Endothelial cell of umbilical vein (primary cell): ENCODE measurements at regions not wholly inside any gene's neighbourhood (a gene's known extent, or its start where the extent isn't known, plus 50 kb on each side); places are given as distances from the start of the nearest gene placed in this dataset.

Source experiments
- BruUV-seq: library from RNA; stranded (reverse); fragments of 400-500 nt; replicated peaks from 2 replicates; lab custom pipeline; 2021; lab: Mats Ljungman, UMichigan
- CTCF ChIA-PET: fragments of 300-600, 350-600 bp; sonication (Branson Sonifier 250); formaldehyde crosslinking; loops from one replicate; lab custom pipeline; 2021; ENCODE audit warnings: antibody characterized with exemption, inconsistent platforms; lab: Charles Lee
- POLR2A ChIA-PET: fragments of 300-600, 350-600 bp; sonication (Branson Sonifier 250); formaldehyde crosslinking; loops from one replicate; lab custom pipeline; 2021; ENCODE audit warnings: antibody characterized with exemption, inconsistent platforms; lab: Charles Lee
- DNase-seq: peaks from one replicate; pipeline ENCODE4 v3.0.0-alpha.2; 2011; ENCODE audit warnings: low read depth, low spot score
- FAIRE-seq: peaks from 2 replicates; lab custom pipeline; 2011; peaks lifted over from hg19 to GRCh38; lab: Jason Lieb, UNC
- H2AFZ ChIP-seq: 2 replicates; pipeline ENCODE4 v1.6.0; 2012; ENCODE audit warnings: low read depth, low read length, control low read depth, inconsistent platforms
- H3K27ac ChIP-seq: 2 replicates; pipeline ENCODE4 v1.5.1; 2011; ENCODE audit warnings: low read depth, mild to moderate bottlenecking, control low read depth, low read length, moderate library complexity; ENCODE audit not compliant: insufficient read depth
- H3K27me3 ChIP-seq, 2 experiments: 2 replicates each; pipeline versions ENCODE4 v1.6.0 to v1.6.1; 2011; ENCODE audit warnings: low read length in 2 of 2, mixed read lengths in 1 of 2; ENCODE audit not compliant: control insufficient read depth in 2 of 2, insufficient read depth in 2 of 2
- H3K36me3 ChIP-seq, 2 experiments: 2 replicates in 1 of 2; 3 replicates in 1 of 2; pipeline ENCODE4 v1.5.1; 2011; ENCODE audit warnings: low read length in 2 of 2, mild to moderate bottlenecking in 1 of 2, moderate library complexity in 1 of 2; ENCODE audit not compliant: control insufficient read depth in 2 of 2, insufficient read depth in 2 of 2; ENCODE audit errors: extremely low read depth in 1 of 2
- H3K4me1 ChIP-seq: 3 replicates; pipeline ENCODE4 v1.5.1; 2011; ENCODE audit warnings: mild to moderate bottlenecking, low read length; ENCODE audit not compliant: control insufficient read depth, insufficient read depth; ENCODE audit errors: extremely low read depth
- H3K4me2 ChIP-seq: 2 replicates; pipeline ENCODE4 v1.6.1; 2011; ENCODE audit warnings: low read length, control low read depth, mixed read lengths; ENCODE audit not compliant: insufficient read depth
- H3K4me3 ChIP-seq, 3 experiments: fragments of 200-600 bp in 1 of 3; sonication (generic), shearing (Covaris generic) in 1 of 3; replicated peaks in 1 of 3; 2 replicates each; pipeline ENCODE4 v1.5.1; 2011 to 2016; ENCODE audit warnings: control low read depth in 3 of 3, low read length in 3 of 3, mild to moderate bottlenecking in 2 of 3, inconsistent platforms in 1 of 3, low read depth in 1 of 3, moderate library complexity in 1 of 3; ENCODE audit not compliant: insufficient read depth in 1 of 3
- H3K79me2 ChIP-seq: 2 replicates; pipeline ENCODE4 v1.6.0; 2012; ENCODE audit warnings: low read length, inconsistent platforms; ENCODE audit not compliant: control insufficient read depth, insufficient read depth
- H3K9ac ChIP-seq: replicated peaks from 2 replicates; pipeline ENCODE3; 2011; ENCODE audit warnings: low read length, control low read depth; ENCODE audit not compliant: insufficient read depth; ENCODE audit errors: extremely low read depth
- H3K9me1 ChIP-seq: replicated peaks from 3 replicates; pipeline ENCODE4 v1.6.0; 2011; ENCODE audit warnings: mild to moderate bottlenecking, low read length; ENCODE audit not compliant: control insufficient read depth, insufficient read depth; ENCODE audit errors: extremely low read depth
- H3K9me3 ChIP-seq: replicated peaks from 2 replicates; pipeline ENCODE4 v1.5.1; 2012; ENCODE audit warnings: low read length, inconsistent platforms; ENCODE audit not compliant: control insufficient read depth, insufficient read depth
- H4K20me1 ChIP-seq: replicated peaks from 2 replicates; pipeline ENCODE3; 2011; ENCODE audit warnings: mild to moderate bottlenecking, low read length; ENCODE audit not compliant: control insufficient read depth, insufficient read depth; ENCODE audit errors: extremely low read depth
- CTCF ChIP-seq, 2 donors: IDR thresholded peaks; 1 replicate in 1 of 2; 2 replicates in 1 of 2; pipeline ENCODE4 v1.5.1; 2011; ENCODE audit warnings: low read length in 2 of 2, mild to moderate bottlenecking in 2 of 2, moderate library complexity in 2 of 2, control low read depth in 1 of 2, inconsistent platforms in 1 of 2, low read depth in 1 of 2; ENCODE audit not compliant: insufficient read depth in 1 of 2; ENCODE audit errors: extremely low read depth in 1 of 2
- EZH2 ChIP-seq: IDR thresholded peaks from 2 replicates; pipeline ENCODE4 v1.6.1; 2012; ENCODE audit warnings: borderline replicate concordance, low read depth, mild to moderate bottlenecking, moderate library complexity, low read length, inconsistent platforms; ENCODE audit not compliant: severe bottlenecking
- FOS ChIP-seq: IDR thresholded peaks from 2 replicates; pipeline ENCODE4 v1.6.1; 2011; ENCODE audit warnings: mild to moderate bottlenecking, low read length, moderate library complexity, borderline replicate concordance; ENCODE audit not compliant: insufficient read depth
- GATA2 ChIP-seq: IDR thresholded peaks from 2 replicates; pipeline ENCODE4 v1.7.0; 2011; ENCODE audit warnings: low read depth, mild to moderate bottlenecking, moderate library complexity, mixed read lengths, low read length; ENCODE audit not compliant: insufficient read length, insufficient read depth
- JUN ChIP-seq: IDR thresholded peaks from 2 replicates; pipeline ENCODE4 v1.6.1; 2011; ENCODE audit warnings: borderline replicate concordance, low read depth; ENCODE audit not compliant: insufficient read length, insufficient read depth
- MAX ChIP-seq: IDR thresholded peaks from 2 replicates; pipeline ENCODE4 v1.6.1; 2011; ENCODE audit not compliant: insufficient read depth, insufficient read length
- MYC ChIP-seq: IDR thresholded peaks from one replicate; pipeline ENCODE4 v1.6.1; 2011; ENCODE audit warnings: mild to moderate bottlenecking, low read depth, low read length
- POLR2A ChIP-seq: IDR thresholded peaks from 2 replicates; pipeline ENCODE4 v1.6.1; 2012; ENCODE audit warnings: low read depth, mild to moderate bottlenecking, control low read depth, low read length
- POLR2AphosphoS5 ChIP-seq: IDR thresholded peaks from 2 replicates; pipeline ENCODE4 v1.6.1; 2012; ENCODE audit warnings: low read depth, mild to moderate bottlenecking, control low read depth, low read length, moderate library complexity; ENCODE audit not compliant: insufficient read depth
- dilution Hi-C: fragments of 300-500 bp; cut with MboI; formaldehyde crosslinking; loops from one replicate; pipeline ENCODE4 v1.15.0; 2019; ENCODE audit warnings: low sequenced_read_pairs; ENCODE audit not compliant: extremely low pct_ligation_motif_present
- intact Hi-C: fragments of 100-400 bp; cut with micrococcal nuclease; formaldehyde crosslinking; loops from one replicate; pipeline ENCODE4 v1.10.0; 2022

- dilution Hi-C loops (no loop called here), intact Hi-C loops (no loop called here)
- Histone ChIP-seq H3K36me3 (no peaks in the 10 kb centered on the region), H2AFZ (no peak overlapping the region), H3K9me3 (no peaks in the 10 kb centered on the region), H3K27ac (no peak overlapping the region), H3K27me3 (no peaks in the 10 kb centered on the region), H3K4me2 (no peak overlapping the region), H3K9me1 (no peaks in the 10 kb centered on the region), H3K4me1 (no peaks in the 10 kb centered on the region), H4K20me1 (no peaks in the 10 kb centered on the region), H3K9ac (no peak overlapping the region), H3K79me2 (no peaks in the 10 kb centered on the region), H3K4me3 (no peak overlapping the region)
- TF ChIP-seq POLR2A = no peak
- DNase-seq = no peak
- no TSS peak for BruUV-seq
- POLR2A ChIA-PET = no interaction called here
- CTCF ChIA-PET = no interaction called here
- FAIRE-seq = no peak
Observed at GRCh38 chr1:67601539-67601938, 83.5 kb upstream of the GADD45A start.

DNA sequence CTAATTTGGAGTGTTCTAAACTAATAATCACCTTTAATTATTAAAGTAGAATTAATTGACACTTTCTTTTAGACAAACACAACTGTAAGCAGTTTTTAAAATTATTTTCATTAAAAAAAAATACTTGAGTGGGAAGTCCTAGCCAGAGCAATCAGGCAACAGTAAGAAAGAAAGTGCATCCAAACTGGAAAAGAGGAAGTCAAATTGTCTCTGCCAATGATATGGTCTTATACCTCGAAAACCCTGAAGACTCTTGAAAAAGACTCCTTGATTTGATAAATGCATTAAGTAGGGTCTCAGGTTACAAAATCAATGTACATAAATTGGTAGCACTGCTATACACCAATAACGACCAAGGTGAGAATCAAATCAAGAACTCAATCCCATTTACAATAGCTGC lies 83.0 kb upstream of the GADD45A start:
- intact Hi-C loops = no loop called here
- no peak for FAIRE-seq
- BruUV-seq = no TSS peak

More for the DNA sequence above, 83.0 kb upstream of the GADD45A start:
- dilution Hi-C loops = no loop called here
- Histone ChIP-seq H3K27ac (no peak overlapping the region), H3K27me3 (no peaks in the 10 kb centered on the region), H3K36me3 (no peaks in the 10 kb centered on the region), H2AFZ (no peak overlapping the region), H3K9ac (no peak overlapping the region), H3K79me2 (no peaks in the 10 kb centered on the region), H3K9me3 (no peaks in the 10 kb centered on the region), H3K4me2 (no peak overlapping the region), H3K4me3 (no peak overlapping the region), H3K4me1 (no peaks in the 10 kb centered on the region), H4K20me1 (no peaks in the 10 kb centered on the region), H3K9me1 (no peaks in the 10 kb centered on the region)
- ChIA-PET POLR2A (no interaction called here), CTCF (no interaction called here)
- TF ChIP-seq FOS = no peak
- no peak for TF ChIP-seq MAX
- no peak for TF ChIP-seq POLR2AphosphoS5
- no peak for TF ChIP-seq CTCF (IDR thresholded peaks at IDR 0.05; ENCODE audit: extremely low read depth in 1 of 2, insufficient read depth in 1 of 2, low read depth in 1 of 2, low read length in 2 of 2)
- no peak for TF ChIP-seq POLR2A
- TF ChIP-seq EZH2 = no peak
- no peak for TF ChIP-seq GATA2
- no peak for TF ChIP-seq MYC
- TF ChIP-seq JUN = no peak
- no peak for DNase-seq
